ENCODE measurements at regions not wholly inside any gene's neighbourhood (a gene's known extent, or its start where the extent isn't known, plus 50 kb on each side); places are given as distances from the start of the nearest gene placed in this dataset.

DNA sequence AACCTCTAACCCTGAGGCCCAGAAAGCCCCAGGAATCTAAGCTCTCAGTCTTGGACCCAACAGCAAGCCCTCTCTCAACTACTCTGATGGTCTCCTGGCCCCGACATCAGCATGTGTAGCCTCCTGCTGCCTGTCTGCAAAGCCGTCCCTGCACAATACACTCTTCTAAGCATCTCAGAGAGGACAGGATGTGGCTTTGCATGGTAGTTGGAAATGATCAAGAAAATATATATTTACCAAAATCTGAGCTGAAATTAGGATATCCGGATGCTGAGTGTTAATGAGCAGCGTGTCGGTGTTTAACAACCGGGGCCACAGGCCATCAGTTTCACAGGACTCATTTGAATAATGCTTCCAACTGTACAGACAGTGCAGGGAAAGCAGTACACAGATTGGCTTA is 59.1 kb upstream of the SIM2 start:
- in situ Hi-C loops (cut with HindIII; ENCODE audit: extremely low pct_ligation_motif_present, low pct_unique_long_range_greater_than_20kb) (no loop called here), intact Hi-C loops (cut with micrococcal nuclease; ENCODE audit: unreplicated experiment) (loop anchor here (10.0 kb wide), 1 partner anchor 215 kb away; no protein-coding TSS in a partner anchor)
- no peak overlapping the region for H3K27ac ChIP-seq (ENCODE audit: extremely low read length, insufficient read depth, low read length)
- H3K79me2 ChIP-seq (ENCODE audit: insufficient read depth, low read length) = no peaks in the 10 kb centered on the region
- WGBS (ENCODE audit: low lambda C conversion rate) = 27% methylated on average over 6 of the region's 6 CpGs
- no peaks in the 10 kb centered on the region for H3K4me1 ChIP-seq (ENCODE audit: insufficient read depth, low read length)
- ChIA-PET POLR2A (no interaction called here), CTCF (ENCODE audit: low intra/inter-chr PET ratio, low total read pairs) (no interaction called here)
- H3K4me2 ChIP-seq (ENCODE audit: low read depth, low read length) = no peak overlapping the region
- no peaks in the 10 kb centered on the region for H3K9me3 ChIP-seq (ENCODE audit: low read length)
- no peak overlapping the region for H3K4me3 ChIP-seq (replicated peaks in 1 of 3; ENCODE audit: insufficient read depth in 1 of 3, low read depth in 2 of 3, low read length in 3 of 3)
- BruUV-seq (replicated peaks) = no TSS peak
- H3K9ac ChIP-seq (ENCODE audit: insufficient read depth, low read depth, low read length) = no peak overlapping the region
- no peak overlapping the region for H2AFZ ChIP-seq (ENCODE audit: low read length)
- no peaks in the 10 kb centered on the region for H4K20me1 ChIP-seq (ENCODE audit: insufficient read depth, low read length)
- DNase-seq (ENCODE audit: low spot score) (no peak), ATAC-seq (no peak), FAIRE-seq (no peak)
- TF ChIP-seq ZFY (CRISPR knock-in tag; IDR thresholded peaks at IDR 0.05) (no peak), KDM3A (CRISPR knock-in tag; IDR thresholded peaks at IDR 0.05; ENCODE audit: low read depth) (no peak), PLRG1 (conservative IDR thresholded peaks at IDR 0.05) (no peak), ZNF337 (CRISPR knock-in tag; IDR thresholded peaks at IDR 0.05; ENCODE audit: borderline replicate concordance, low read depth) (no peak), EP300 (IDR thresholded peaks at IDR 0.05; ENCODE audit: low read depth in 2 of 2, low read length in 2 of 2) (no peak), EP300 (CRISPR knock-in tag; IDR thresholded peaks at IDR 0.05; ENCODE audit: borderline replicate concordance) (no peak), GMEB2 (CRISPR knock-in tag; IDR thresholded peaks at IDR 0.05; ENCODE audit: low read depth) (no peak), BORCS8-MEF2B (CRISPR knock-in tag; IDR thresholded peaks at IDR 0.05) (no peak), SOX5 (CRISPR knock-in tag; IDR thresholded peaks at IDR 0.05; ENCODE audit: borderline replicate concordance) (no peak), ZFP41 (CRISPR knock-in tag; IDR thresholded peaks at IDR 0.05; ENCODE audit: borderline replicate concordance) (no peak), GABPB1 (CRISPR knock-in tag; IDR thresholded peaks at IDR 0.05) (no peak), ZNF563 (CRISPR knock-in tag; IDR thresholded peaks at IDR 0.05) (no peak), MATR3 (CRISPR knock-in tag; IDR thresholded peaks at IDR 0.05) (no peak), GTF2F1 (IDR thresholded peaks at IDR 0.05; ENCODE audit: low read length) (no peak), MTA3 (CRISPR knock-in tag; IDR thresholded peaks at IDR 0.05) (no peak), KDM6A (CRISPR knock-in tag; IDR thresholded peaks at IDR 0.05; ENCODE audit: low read depth) (no peak)
- TF ChIP-seq, protein P1, sequence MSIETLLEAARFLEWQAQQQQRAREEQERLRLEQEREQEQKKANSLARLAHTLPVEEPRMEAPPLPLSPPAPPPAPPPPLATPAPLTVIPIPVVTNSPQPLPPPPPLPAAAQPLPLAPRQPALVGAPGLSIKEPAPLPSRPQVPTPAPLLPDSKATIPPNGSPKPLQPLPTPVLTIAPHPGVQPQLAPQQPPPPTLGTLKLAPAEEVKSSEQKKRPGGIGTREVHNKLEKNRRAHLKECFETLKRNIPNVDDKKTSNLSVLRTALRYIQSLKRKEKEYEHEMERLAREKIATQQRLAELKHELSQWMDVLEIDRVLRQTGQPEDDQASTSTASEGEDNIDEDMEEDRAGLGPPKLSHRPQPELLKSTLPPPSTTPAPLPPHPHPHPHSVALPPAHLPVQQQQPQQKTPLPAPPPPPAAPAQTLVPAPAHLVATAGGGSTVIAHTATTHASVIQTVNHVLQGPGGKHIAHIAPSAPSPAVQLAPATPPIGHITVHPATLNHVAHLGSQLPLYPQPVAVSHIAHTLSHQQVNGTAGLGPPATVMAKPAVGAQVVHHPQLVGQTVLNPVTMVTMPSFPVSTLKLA (IDR thresholded peaks at IDR 0.05) = no peak
- TF ChIP-seq, protein P2, sequence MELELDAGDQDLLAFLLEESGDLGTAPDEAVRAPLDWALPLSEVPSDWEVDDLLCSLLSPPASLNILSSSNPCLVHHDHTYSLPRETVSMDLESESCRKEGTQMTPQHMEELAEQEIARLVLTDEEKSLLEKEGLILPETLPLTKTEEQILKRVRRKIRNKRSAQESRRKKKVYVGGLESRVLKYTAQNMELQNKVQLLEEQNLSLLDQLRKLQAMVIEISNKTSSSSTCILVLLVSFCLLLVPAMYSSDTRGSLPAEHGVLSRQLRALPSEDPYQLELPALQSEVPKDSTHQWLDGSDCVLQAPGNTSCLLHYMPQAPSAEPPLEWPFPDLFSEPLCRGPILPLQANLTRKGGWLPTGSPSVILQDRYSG (CRISPR knock-in tag; IDR thresholded peaks at IDR 0.05) = no peak
- 0 out of 5 replicates have a peak, but pooled peaks cover 0 to 8% of the 10 kb centered on the region in 2 experiments for H3K27me3 ChIP-seq (ENCODE audit: control insufficient read depth in 1 of 2, insufficient read depth in 2 of 2, low read length in 2 of 2)
- no peaks in the 10 kb centered on the region for H3K36me3 ChIP-seq (replicated peaks in 1 of 2; ENCODE audit: control insufficient read depth in 1 of 2, insufficient read depth in 2 of 2, low read length in 2 of 2)

Measured in HepG2 (cell line).